ENCODE measurements at regions not wholly inside any gene's neighbourhood (a gene's known extent, or its start where the extent isn't known, plus 50 kb on each side); places are given as distances from the start of the nearest gene placed in this dataset.

- DNase-seq, result no peak
- no peaks in the 10 kb centered on the region for H3K9me3 ChIP-seq
- no peaks in the 10 kb centered on the region; the same call in 1 of the 2 replicates for H3K27me3 ChIP-seq
Observed at GRCh38 chr3:168186293-168186983, 90.7 kb upstream of the GOLIM4 start.

GRCh38 chr3:168183774-168184173, 88.0 kb upstream of the GOLIM4 start:
- no peak for DNase-seq
- H3K36me3 ChIP-seq, result no peaks in the 10 kb centered on the region
- no peaks in the 10 kb centered on the region for H3K9me3 ChIP-seq
- H3K4me3 ChIP-seq, result no peak overlapping the region
- no peaks in the 10 kb centered on the region; the same call in none of the 2 replicates for H3K27me3 ChIP-seq

More at GRCh38 chr3:168186293-168186983, 90.7 kb upstream of the GOLIM4 start:
- H3K36me3 ChIP-seq, result no peaks in the 10 kb centered on the region
- H3K4me3 ChIP-seq, result no peak overlapping the region

- DNase-seq, result no peak
- H3K36me3 ChIP-seq, result no peaks in the 10 kb centered on the region
- H3K27me3 ChIP-seq, result no peaks in the 10 kb centered on the region
- no peak overlapping the region for H3K4me3 ChIP-seq
- H3K9me3 ChIP-seq, result no peaks in the 10 kb centered on the region
Observed at GRCh38 chr3:168168743-168169142, 73.0 kb upstream of the GOLIM4 start.

DNA sequence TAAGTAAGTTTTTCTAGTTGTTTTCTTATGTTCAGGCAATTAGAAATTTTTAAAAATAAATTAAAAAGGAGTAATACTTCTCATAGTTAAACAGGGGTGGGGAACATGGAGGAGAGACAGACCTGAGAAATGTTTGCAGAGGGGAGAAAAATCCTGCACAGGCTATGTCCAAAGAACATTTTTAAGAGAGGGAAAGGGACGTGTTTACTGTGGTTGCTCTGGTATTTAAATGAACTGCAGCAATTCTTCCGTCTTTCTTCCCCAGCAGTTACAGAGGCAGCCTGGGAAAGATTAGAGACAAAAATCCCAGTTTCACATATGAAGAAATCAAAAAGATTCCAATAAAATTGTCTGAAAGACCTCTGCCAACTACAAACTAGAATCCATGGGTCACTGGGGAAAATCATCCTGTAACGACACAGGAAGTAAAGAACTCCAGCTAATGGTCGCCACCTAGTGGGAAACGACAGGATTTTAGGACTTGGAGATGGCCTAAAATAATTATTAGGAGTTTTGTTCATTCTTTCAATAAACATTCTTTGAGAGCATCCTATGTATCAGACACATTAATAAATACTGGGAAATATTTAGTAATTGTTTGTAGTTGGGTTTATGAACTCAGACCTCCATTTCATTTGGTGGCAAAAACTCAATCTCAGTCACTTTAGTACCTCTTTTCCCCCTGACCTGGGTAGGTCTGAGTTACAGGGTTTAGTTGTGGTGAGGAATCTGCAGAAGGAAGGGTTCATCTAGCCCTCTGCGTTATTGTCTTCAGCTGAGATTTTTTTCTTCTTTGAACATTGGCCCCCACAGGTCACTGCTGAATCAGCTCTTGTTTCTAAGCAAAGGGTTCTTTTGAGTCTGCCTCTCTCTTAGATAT, 69.9 kb upstream of the GOLIM4 start:
- H3K9me3 ChIP-seq, result no peaks in the 10 kb centered on the region
- H3K36me3 ChIP-seq, result no peaks in the 10 kb centered on the region
- H3K27me3 ChIP-seq, result no peaks in the 10 kb centered on the region
- peak; percentile 41 for DNase-seq
- no peak overlapping the region for H3K4me3 ChIP-seq

DNA sequence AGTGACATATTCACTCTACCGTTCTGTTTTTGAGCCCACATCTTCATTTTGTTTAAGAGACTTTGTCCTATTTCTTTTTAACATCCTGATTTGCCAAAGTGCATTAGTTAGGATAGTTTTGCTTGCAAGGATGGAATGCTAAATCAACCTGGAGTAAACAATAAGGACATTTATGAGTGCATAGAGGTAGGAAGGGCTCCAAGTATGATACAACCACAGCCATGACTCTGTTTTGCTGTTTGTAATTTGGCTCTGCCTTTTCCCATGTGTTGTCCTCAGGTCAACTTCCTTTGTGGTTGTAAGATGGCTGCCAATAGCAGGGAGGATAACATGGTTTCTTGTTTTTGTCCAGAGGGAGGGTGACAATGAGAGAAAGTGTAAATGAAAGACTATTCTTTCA, 66.4 kb upstream of the GOLIM4 start:
- H3K36me3 ChIP-seq, result no peaks in the 10 kb centered on the region
- H3K4me3 ChIP-seq, result no peak overlapping the region
- DNase-seq, result no peak
- no peaks in the 10 kb centered on the region for H3K9me3 ChIP-seq
- H3K27me3 ChIP-seq, result no peaks in the 10 kb centered on the region

GRCh38 chr3:168161696-168162095, 66.0 kb upstream of the GOLIM4 start:
- Histone ChIP-seq H3K4me3 (no peak overlapping the region), H3K36me3 (no peaks in the 10 kb centered on the region), H3K9me3 (no peaks in the 10 kb centered on the region), H3K27me3 (no peaks in the 10 kb centered on the region)
- no peak for DNase-seq

DNA sequence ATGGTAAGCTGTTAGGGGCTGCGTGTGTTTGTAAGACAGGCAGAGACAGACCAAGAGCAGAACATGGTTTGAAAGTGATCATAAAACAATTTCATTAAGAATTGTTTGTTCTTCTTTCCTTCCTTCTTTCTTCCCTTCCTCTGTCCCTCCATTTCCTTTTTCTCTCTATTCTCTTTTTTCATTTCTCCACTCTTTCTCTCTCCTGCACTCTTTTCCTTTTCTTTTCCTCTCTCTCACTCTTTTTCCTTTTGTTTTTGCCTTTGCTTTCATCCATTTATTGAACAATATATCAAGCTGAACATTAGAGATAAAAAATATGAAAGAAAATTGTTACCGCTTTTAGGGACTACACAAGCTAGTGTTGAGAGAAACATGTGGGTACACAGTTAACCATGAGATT, 62.2 kb upstream of the GOLIM4 start:
- no peaks in the 10 kb centered on the region for H3K27me3 ChIP-seq
- H3K36me3 ChIP-seq, result no peaks in the 10 kb centered on the region
- DNase-seq, result no peak
- H3K4me3 ChIP-seq, result no peak overlapping the region
- H3K9me3 ChIP-seq, result no peaks in the 10 kb centered on the region

GRCh38 chr3:168157099-168157700, 61.5 kb upstream of the GOLIM4 start:
- no peak overlapping the region for H3K4me3 ChIP-seq
- no peaks in the 10 kb centered on the region for H3K36me3 ChIP-seq
- H3K9me3 ChIP-seq, result peaks cover under 1% of the 10 kb centered on the region; the same call in 1 of the 2 replicates
- H3K27me3 ChIP-seq, result no peaks in the 10 kb centered on the region
- DNase-seq, result no peak

- Histone ChIP-seq H3K27me3 (no peaks in the 10 kb centered on the region), H3K36me3 (no peaks in the 10 kb centered on the region), H3K9me3 (peaks cover 4% of the 10 kb centered on the region; the same call in 1 of the 2 replicates), H3K4me3 (no peak overlapping the region)
- DNase-seq, result no peak
Observed at GRCh38 chr3:168156479-168156878, 60.8 kb upstream of the GOLIM4 start.

GRCh38 chr3:168155303-168155702, 59.6 kb upstream of the GOLIM4 start:
- no peaks in the 10 kb centered on the region for H3K36me3 ChIP-seq
- H3K27me3 ChIP-seq, result no peaks in the 10 kb centered on the region
- H3K4me3 ChIP-seq, result no peak overlapping the region
- H3K9me3 ChIP-seq, result peaks cover 4% of the 10 kb centered on the region; the same call in 1 of the 2 replicates
- DNase-seq, result no peak

- no peak for DNase-seq
Observed at GRCh38 chr3:168154089-168154488, 58.4 kb upstream of the GOLIM4 start.

GRCh38 chr3:168152149-168152548, 56.4 kb upstream of the GOLIM4 start:
- Histone ChIP-seq H3K36me3 (no peaks in the 10 kb centered on the region), H3K9me3 (peaks cover 4% of the 10 kb centered on the region; the same call in 1 of the 2 replicates), H3K4me3 (no peak overlapping the region), H3K27me3 (no peaks in the 10 kb centered on the region)
- no peak for DNase-seq

More at GRCh38 chr3:168154089-168154488, 58.4 kb upstream of the GOLIM4 start:
- Histone ChIP-seq H3K9me3 (peaks cover 4% of the 10 kb centered on the region; the same call in 1 of the 2 replicates), H3K4me3 (no peak overlapping the region), H3K27me3 (no peaks in the 10 kb centered on the region), H3K36me3 (no peaks in the 10 kb centered on the region)
